ENCODE measurements at regions not wholly inside any gene's neighbourhood (a gene's known extent, or its start where the extent isn't known, plus 50 kb on each side); places are given as distances from the start of the nearest gene placed in this dataset.

DNA sequence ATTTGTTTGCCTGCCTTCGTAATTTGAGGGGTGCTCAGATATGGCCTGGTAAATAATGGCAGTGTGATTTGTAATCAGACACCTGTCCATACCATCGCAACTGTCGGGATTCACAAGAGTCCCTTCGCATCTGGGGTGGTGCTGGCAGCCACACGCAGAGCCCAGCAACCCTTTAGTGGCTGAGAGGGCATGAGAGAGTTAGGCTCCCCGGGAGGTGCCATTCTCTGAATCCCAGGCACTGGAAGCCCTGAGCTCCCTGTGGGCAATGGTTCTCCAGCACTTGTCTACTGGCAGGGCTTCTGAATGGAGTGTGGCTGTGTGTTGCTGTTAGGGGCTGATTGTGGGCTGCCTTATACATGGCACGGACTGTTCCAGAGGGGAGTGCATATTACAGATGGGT, 230.1 kb downstream of the EBLN2 start:
- Histone ChIP-seq H4K20me1 (replicated peaks in 1 of 2; ENCODE audit: control insufficient read depth in 1 of 2, insufficient read depth in 2 of 2, low read length in 2 of 2) (no peaks in the 10 kb centered on the region), H3K79me2 (ENCODE audit: control insufficient read depth in 1 of 2, insufficient read depth in 2 of 2, low read length in 2 of 2) (no peaks in the 10 kb centered on the region), H3K9ac (replicated peaks in 1 of 4; ENCODE audit: extremely low read depth in 1 of 4, low read depth in 3 of 4, low read length in 3 of 4) (no peak overlapping the region), H3K23me2 (ENCODE audit: low read depth, low read length) (no peaks in the 10 kb centered on the region), H2BK5ac (ENCODE audit: low read depth, low read length) (no peak overlapping the region), H3K4me1 (replicated peaks in 1 of 4; ENCODE audit: control insufficient read depth in 3 of 4, insufficient read depth in 4 of 4, low read length in 3 of 4) (no peaks in the 10 kb centered on the region; a peak in 2 of 7 replicates), H3K79me1 (ENCODE audit: low read depth, low read length) (no peaks in the 10 kb centered on the region), H3K4me3 (ENCODE audit: extremely low read depth in 1 of 4, insufficient read depth in 2 of 4, low read depth in 3 of 4, low read length in 4 of 4) (no peak overlapping the region), H2BK15ac (ENCODE audit: low read length) (no peak overlapping the region), H3K56ac (replicated peaks; ENCODE audit: insufficient read length, low read depth, low read length) (no peak overlapping the region), H2BK120ac (replicated peaks; ENCODE audit: low read depth, low read length) (no peak overlapping the region), H3K14ac (ENCODE audit: insufficient read length) (no peak overlapping the region), H2BK20ac (ENCODE audit: low read length) (no peak overlapping the region), H3K18ac (ENCODE audit: extremely low read depth, low read length) (no peak overlapping the region), H3K9me3 (ENCODE audit: insufficient read depth in 2 of 2, low read depth in 1 of 2, low read length in 1 of 2) (no peaks in the 10 kb centered on the region), H3K27me3 (replicated peaks in 1 of 4; ENCODE audit: control insufficient read depth in 3 of 4, extremely low read depth in 1 of 4, insufficient read depth in 3 of 4, low read length in 3 of 4) (no peaks in the 10 kb centered on the region), H3K4ac (replicated peaks; ENCODE audit: insufficient read length, low read depth, low read length) (no peak overlapping the region), H4K5ac (ENCODE audit: insufficient read length, low read depth, low read length) (no peak overlapping the region), H2BK12ac (ENCODE audit: low read depth, low read length) (no peak overlapping the region), H2AFZ (ENCODE audit: low read length) (no peak overlapping the region), H4K91ac (replicated peaks; ENCODE audit: insufficient read length, low read length) (no peak overlapping the region), H4K8ac (ENCODE audit: extremely low read depth, insufficient read depth, low read length) (no peak overlapping the region), H2AK5ac (ENCODE audit: low read depth, low read length) (no peak overlapping the region), H3K36me3 (ENCODE audit: control insufficient read depth in 2 of 4, insufficient read depth in 4 of 4, low read length in 3 of 4) (no peaks in the 10 kb centered on the region), H3K4me2 (ENCODE audit: insufficient read depth in 1 of 2, low read depth in 2 of 2, low read length in 2 of 2) (no peak overlapping the region), H3K23ac (ENCODE audit: insufficient read length) (no peak overlapping the region), H3K27ac (ENCODE audit: low read depth, low read length) (no peak overlapping the region)
- TF ChIP-seq SP2 (IDR thresholded peaks at IDR 0.05; ENCODE audit: low read length) = no peak
- TF ChIP-seq BCL11A (IDR thresholded peaks at IDR 0.05; ENCODE audit: low read depth in 2 of 2, low read length in 2 of 2) = no peak
- TF ChIP-seq NRF1 (IDR thresholded peaks at IDR 0.05; ENCODE audit: low read depth, low read length) = no peak
- TF ChIP-seq ZNF274 (IDR thresholded peaks at IDR 0.05; ENCODE audit: borderline replicate concordance, extremely low read depth, low read length) = no peak
- TF ChIP-seq CBX5 (IDR thresholded peaks at IDR 0.05; ENCODE audit: low read depth, low read length) = no peak
- no peak for TF ChIP-seq CHD1 (IDR thresholded peaks at IDR 0.05; ENCODE audit: low read depth, low read length)
- no peak for TF ChIP-seq JUN (IDR thresholded peaks at IDR 0.05; ENCODE audit: low read depth, low read length)
- TF ChIP-seq CTBP2 (IDR thresholded peaks at IDR 0.05; ENCODE audit: borderline replicate concordance, insufficient read depth, insufficient read length, low read length) = no peak
- no peak for TF ChIP-seq CHD2 (IDR thresholded peaks at IDR 0.05; ENCODE audit: low read length)
- TF ChIP-seq ASH2L (IDR thresholded peaks at IDR 0.05; ENCODE audit: low read length) = no peak
- no peak for DNase-seq (ENCODE audit: low read depth in 1 of 2, low spot score in 2 of 2)
- WGBS, 2 experiments (ENCODE audit: extremely low coverage in 1 of 2, insufficient coverage in 1 of 2, insufficient read length in 1 of 2, insufficient replicate concordance in 2 of 2, low coverage in 1 of 2, low lambda C conversion rate in 2 of 2, missing lambda C conversion rate in 1 of 2) = 79% methylated on average over 7 of the region's 7 CpGs; no CpG with 5 or more reads in 1 of the 2 experiments
- POLR2A ChIA-PET (ENCODE audit: partially characterized antibody) = no interaction called here
- no peak for FAIRE-seq
- CTCF ChIA-PET (ENCODE audit: partially characterized antibody) = interaction anchor here (1.0 to 1.1 kb wide), 2 partner anchors 131 to 210 kb away, joined by 3 read pairs; no protein-coding TSS in a partner anchor
